GM21515 (cell line): ENCODE measurements at regions not wholly inside any gene's neighbourhood (a gene's known extent, or its start where the extent isn't known, plus 50 kb on each side); places are given as distances from the start of the nearest gene placed in this dataset.

Source experiments
- ATAC-seq: cut with Tn5 transposase; IDR thresholded peaks from one replicate; pipeline ENCODE4 v1.9.1; 2021; ENCODE audit not compliant: unreplicated experiment

- no peak for ATAC-seq
These were observed 867.1 kb downstream of the GATA3 start for GRCh38 chr10:8921568-8921967.

GRCh38 chr10:8923096-8923495 is 868.6 kb downstream of the GATA3 start:
- ATAC-seq, result no peak

- no peak for ATAC-seq
These were observed 873.2 kb downstream of the GATA3 start for GRCh38 chr10:8927705-8928104.

- ATAC-seq, result no peak
These were observed 892.0 kb downstream of the GATA3 start for GRCh38 chr10:8946451-8946850.

GRCh38 chr10:8950978-8951377 is 896.5 kb downstream of the GATA3 start:
- no peak for ATAC-seq

GRCh38 chr10:8951440-8952089 is 897.1 kb downstream of the GATA3 start:
- no peak for ATAC-seq

GRCh38 chr10:8956400-8956799 is 901.9 kb downstream of the GATA3 start:
- ATAC-seq, result no peak

- ATAC-seq, result no peak
These were observed 907.8 kb downstream of the GATA3 start for GRCh38 chr10:8962249-8962648.

GRCh38 chr10:8967061-8967460 is 912.6 kb downstream of the GATA3 start:
- no peak for ATAC-seq

GRCh38 chr10:8969853-8970252 is 915.4 kb downstream of the GATA3 start:
- ATAC-seq, result no peak

GRCh38 chr10:8975535-8975934 is 921.0 kb downstream of the GATA3 start:
- no peak for ATAC-seq

GRCh38 chr10:8978100-8978499 is 923.6 kb downstream of the GATA3 start:
- ATAC-seq, result no peak

GRCh38 chr10:8979976-8980375 is 925.5 kb downstream of the GATA3 start:
- no peak for ATAC-seq

- no peak for ATAC-seq
These were observed 926.8 kb downstream of the GATA3 start for GRCh38 chr10:8981277-8981676.

- no peak for ATAC-seq
These were observed 931.2 kb downstream of the GATA3 start for GRCh38 chr10:8985651-8986050.

- no peak for ATAC-seq
These were observed 932.5 kb downstream of the GATA3 start for GRCh38 chr10:8986975-8987374.

GRCh38 chr10:8987712-8988111 is 933.2 kb downstream of the GATA3 start:
- ATAC-seq, result no peak

GRCh38 chr10:8990280-8990987 is 935.9 kb downstream of the GATA3 start:
- ATAC-seq, result no peak

GRCh38 chr10:8992009-8992408 is 937.5 kb downstream of the GATA3 start:
- ATAC-seq, result no peak

GRCh38 chr10:8993864-8994263 is 939.4 kb downstream of the GATA3 start:
- no peak for ATAC-seq

GRCh38 chr10:8998751-8999150 is 944.3 kb downstream of the GATA3 start:
- ATAC-seq, result no peak

- ATAC-seq, result no peak
These were observed 948.6 kb downstream of the GATA3 start for GRCh38 chr10:9003122-9003521.

- ATAC-seq, result no peak
These were observed 950.2 kb downstream of the GATA3 start for GRCh38 chr10:9004736-9005135.
